GM12878 (cell line): ENCODE measurements at regions not wholly inside any gene's neighbourhood (a gene's known extent, or its start where the extent isn't known, plus 50 kb on each side); places are given as distances from the start of the nearest gene placed in this dataset.

Experiments used
- ATAC-seq: fragments of 200-7000 bp; cut with Tn5 transposase; 3 replicates; pipeline ENCODE4 v1.9.1; 2020; ENCODE audit warnings: mild to moderate bottlenecking, moderate library complexity
- BruUV-seq: library from RNA; stranded (reverse); fragments of 400-500 nt; replicated peaks from 2 replicates; lab custom pipeline; 2021; lab: Mats Ljungman, UMichigan
- CTCF ChIA-PET: fragments of 300-600 bp; sonication (Branson Sonifier 250); formaldehyde crosslinking; extraction: SDS; loops from one replicate; lab custom pipeline; 2021; ENCODE audit warnings: inconsistent platforms; lab: Yijun Ruan, JAX
- POLR2A ChIA-PET: fragments of 350-600 bp; formaldehyde crosslinking; extraction: SDS; loops from one replicate; lab custom pipeline; 2021; ENCODE audit warnings: inconsistent platforms; lab: Charles Lee
- RAD21 ChIA-PET: fragments of 300-600 bp; sonication (Branson Sonifier 250); formaldehyde crosslinking; loops from one replicate; lab custom pipeline; 2023; ENCODE audit warnings: antibody characterized with exemption; ENCODE audit not compliant: unreplicated experiment; lab: Charles Lee
- SMC1A ChIA-PET: fragments of 300-600 bp; sonication (Branson Sonifier 250); formaldehyde crosslinking; loops from one replicate; lab custom pipeline; 2023; ENCODE audit not compliant: unreplicated experiment, uncharacterized antibody; lab: Charles Lee
- DNase-seq: peaks from one replicate; pipeline ENCODE4 v3.0.0-alpha.2; 2011; ENCODE audit warnings: low read depth, low spot score
- FAIRE-seq: peaks from 3 replicates; lab custom pipeline; 2011; peaks lifted over from hg19 to GRCh38; lab: Jason Lieb, UNC
- H2AFZ ChIP-seq: 2 replicates; pipeline ENCODE4 v1.6.0; 2011; ENCODE audit warnings: low read depth, low read length, control low read depth; ENCODE audit not compliant: control insufficient read depth
- H3K27ac ChIP-seq: 2 replicates; pipeline ENCODE4 v1.5.1; 2011; ENCODE audit warnings: control low read depth; ENCODE audit not compliant: control insufficient read depth, insufficient read depth
- H3K27me3 ChIP-seq, 2 experiments: replicated peaks in 1 of 2; 2 replicates each; pipeline versions ENCODE4 v1.6.0 to v1.6.1; 2011; ENCODE audit warnings: low read length in 1 of 2; ENCODE audit not compliant: control insufficient read depth in 2 of 2, insufficient read depth in 2 of 2
- H3K36me3 ChIP-seq, 2 experiments: 2 replicates each; pipeline ENCODE4 v1.5.1; 2011; ENCODE audit warnings: low read length in 1 of 2; ENCODE audit not compliant: control insufficient read depth in 2 of 2, insufficient read depth in 2 of 2
- H3K4me1 ChIP-seq: 2 replicates; pipeline ENCODE4 v1.6.1; 2011; ENCODE audit warnings: mild to moderate bottlenecking, low read length, moderate library complexity, mixed read lengths; ENCODE audit not compliant: control insufficient read depth, insufficient read depth
- H3K4me2 ChIP-seq: 2 replicates; pipeline ENCODE4 v1.6.0; 2011; ENCODE audit warnings: control low read depth; ENCODE audit not compliant: control insufficient read depth, insufficient read depth
- H3K4me3 ChIP-seq: fragments of 200-600 bp; sonication (generic); 2 replicates; pipeline ENCODE4 v1.5.1; 2016
- H3K79me2 ChIP-seq: 2 replicates; pipeline ENCODE4 v1.6.0; 2011; ENCODE audit warnings: low read length; ENCODE audit not compliant: control insufficient read depth, insufficient read depth
- H3K9ac ChIP-seq: 2 replicates; pipeline ENCODE4 v1.8.0; 2011; ENCODE audit warnings: low read length, control low read depth, mixed read lengths; ENCODE audit not compliant: control insufficient read depth, insufficient read depth
- H3K9me3 ChIP-seq: replicated peaks from 3 replicates; pipeline ENCODE4 v1.5.1; 2011; ENCODE audit warnings: mild to moderate bottlenecking, low read length; ENCODE audit not compliant: control insufficient read depth, insufficient read depth
- H4K20me1 ChIP-seq: 2 replicates; pipeline ENCODE4 v1.6.0; 2011; ENCODE audit not compliant: control insufficient read depth, insufficient read depth
- BMI1 ChIP-seq: fragments of 450-650 bp; IDR thresholded peaks from 2 replicates; pipeline ENCODE4 v1.6.1; 2016; ENCODE audit warnings: mild to moderate bottlenecking, moderate library complexity, borderline replicate concordance
- CEBPB ChIP-seq, 2 experiments: fragments of 150-350 bp in 1 of 2; IDR thresholded peaks; 2 replicates each; pipeline ENCODE4 v1.6.1; 2012 to 2014; ENCODE audit warnings: low read depth in 2 of 2, low read length in 2 of 2, borderline replicate concordance in 1 of 2, inconsistent platforms in 1 of 2
- CHD1 ChIP-seq: IDR thresholded peaks from 2 replicates; pipeline ENCODE4 v1.6.1; 2012; ENCODE audit warnings: low read depth, low read length, improper control_type of control experiment
- CREM ChIP-seq: IDR thresholded peaks from 2 replicates; pipeline ENCODE4 v1.6.1; 2014; ENCODE audit warnings: antibody characterized with exemption, low read depth
- EP300 ChIP-seq, 2 experiments: fragments of 150-350 bp in 1 of 2; IDR thresholded peaks; 2 replicates each; pipeline ENCODE4 v1.6.1; 2011 to 2012; ENCODE audit warnings: low read depth in 2 of 2, low read length in 2 of 2, borderline replicate concordance in 1 of 2, improper control_type of control experiment in 1 of 2, inconsistent platforms in 1 of 2; ENCODE audit not compliant: control insufficient read depth in 1 of 2
- NBN ChIP-seq: fragments of 450-650 bp; IDR thresholded peaks from 2 replicates; pipeline ENCODE4 v1.6.1; 2016
- NRF1 ChIP-seq: conservative IDR thresholded peaks from 2 replicates; pipeline ENCODE4 v1.6.1; 2011; ENCODE audit warnings: mild to moderate bottlenecking, low read depth, low read length, improper control_type of control experiment
- POLR2A ChIP-seq: IDR thresholded peaks from 2 replicates; pipeline ENCODE4 v1.6.1; 2011; ENCODE audit warnings: low read depth, mild to moderate bottlenecking, low read length
- POLR2AphosphoS5 ChIP-seq: IDR thresholded peaks from 2 replicates; pipeline ENCODE4 v1.6.1; 2011; ENCODE audit warnings: mild to moderate bottlenecking, low read length, inconsistent platforms
- RCOR1 ChIP-seq: conservative IDR thresholded peaks from 2 replicates; pipeline ENCODE4 v1.6.1; 2012; ENCODE audit warnings: low read depth, low read length, improper control_type of control experiment
- TCF12 ChIP-seq: IDR thresholded peaks from 2 replicates; pipeline ENCODE4 v1.6.1; 2011; ENCODE audit warnings: low read depth, mild to moderate bottlenecking, low read length
- ZNF217 ChIP-seq: fragments of 450-650 bp; IDR thresholded peaks from 2 replicates; pipeline ENCODE4 v1.6.1; 2017; ENCODE audit warnings: antibody characterized with exemption, mild to moderate bottlenecking
- ZNF274 ChIP-seq: IDR thresholded peaks from one replicate; pipeline ENCODE4 v1.8.0; 2011; ENCODE audit not compliant: insufficient read length, insufficient read depth
- WGBS: methylation state at CpG from one replicate; pipeline ENCODE4 v1.1.6; 2016; ENCODE audit warnings: low lambda C conversion rate; ENCODE audit not compliant: insufficient replicate concordance, insufficient coverage; ENCODE audit errors: missing lambda C conversion rate; 5-methylcytosine and 5-hydroxymethylcytosine counted together
- in situ Hi-C: fragments of 300-500 bp; cut with MboI; formaldehyde crosslinking; loops from 9 replicates; pipeline ENCODE4 v1.14.3; 2018; ENCODE audit warnings: mixed read lengths
- intact Hi-C: fragments of 100-400 bp; cut with micrococcal nuclease; formaldehyde crosslinking; loops from one replicate; pipeline ENCODE4 v1.14.2; 2022; ENCODE audit not compliant: unreplicated experiment
- TF ChIP-seq, protein P1 (sequence below): IDR thresholded peaks from 2 replicates; pipeline ENCODE4 v1.6.1; 2012; ENCODE audit warnings: low read depth, low read length, improper control_type of control experiment

DNA sequence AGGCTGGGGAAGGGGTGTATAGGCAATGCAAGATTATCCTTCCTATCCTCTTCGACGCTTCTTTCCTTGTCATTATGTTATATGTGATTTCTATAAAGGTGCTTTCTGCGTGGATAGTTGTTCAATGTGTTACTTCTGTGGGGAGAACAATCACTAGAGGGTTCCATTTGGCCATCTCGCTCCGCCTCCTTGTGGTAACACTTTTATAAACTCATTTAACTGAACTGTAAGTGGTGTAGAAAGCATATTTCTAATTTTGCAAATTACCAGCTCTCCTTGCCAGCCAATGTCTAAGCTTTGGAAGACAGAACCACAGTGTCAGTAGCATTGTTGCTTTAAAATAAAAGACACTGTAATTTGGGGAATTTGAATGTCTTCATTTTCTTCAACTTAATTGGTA is 1093.7 kb upstream of the MIR17HG start:
- no peaks in the 10 kb centered on the region for H4K20me1 ChIP-seq
- no peak for DNase-seq
- in situ Hi-C loops: no loop called here
- H3K27ac ChIP-seq: no peak overlapping the region
- ChIA-PET CTCF (no interaction called here), RAD21 (no interaction called here), SMC1A (no interaction called here), POLR2A (no interaction called here)
- H3K4me2 ChIP-seq: no peak overlapping the region
- H3K27me3 ChIP-seq: no peaks in the 10 kb centered on the region
- no peak overlapping the region for H3K9ac ChIP-seq
- TF ChIP-seq, protein P1, sequence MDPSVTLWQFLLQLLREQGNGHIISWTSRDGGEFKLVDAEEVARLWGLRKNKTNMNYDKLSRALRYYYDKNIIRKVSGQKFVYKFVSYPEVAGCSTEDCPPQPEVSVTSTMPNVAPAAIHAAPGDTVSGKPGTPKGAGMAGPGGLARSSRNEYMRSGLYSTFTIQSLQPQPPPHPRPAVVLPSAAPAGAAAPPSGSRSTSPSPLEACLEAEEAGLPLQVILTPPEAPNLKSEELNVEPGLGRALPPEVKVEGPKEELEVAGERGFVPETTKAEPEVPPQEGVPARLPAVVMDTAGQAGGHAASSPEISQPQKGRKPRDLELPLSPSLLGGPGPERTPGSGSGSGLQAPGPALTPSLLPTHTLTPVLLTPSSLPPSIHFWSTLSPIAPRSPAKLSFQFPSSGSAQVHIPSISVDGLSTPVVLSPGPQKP: no peak
- TF ChIP-seq TCF12 (no peak), POLR2A (no peak), CHD1 (no peak), RCOR1 (no peak), CREM (no peak)
- no TSS peak for BruUV-seq
- no peak overlapping the region for H2AFZ ChIP-seq
- no peaks in the 10 kb centered on the region for H3K36me3 ChIP-seq
- H3K4me3 ChIP-seq: no peak overlapping the region
- no peak for ATAC-seq
- no peaks in the 10 kb centered on the region for H3K4me1 ChIP-seq
- no peaks in the 10 kb centered on the region for H3K79me2 ChIP-seq
- intact Hi-C loops: no loop called here
- H3K9me3 ChIP-seq: no peaks in the 10 kb centered on the region
- no peak for FAIRE-seq
- WGBS: 5% methylated on average over 5 of the region's 5 CpGs

DNA sequence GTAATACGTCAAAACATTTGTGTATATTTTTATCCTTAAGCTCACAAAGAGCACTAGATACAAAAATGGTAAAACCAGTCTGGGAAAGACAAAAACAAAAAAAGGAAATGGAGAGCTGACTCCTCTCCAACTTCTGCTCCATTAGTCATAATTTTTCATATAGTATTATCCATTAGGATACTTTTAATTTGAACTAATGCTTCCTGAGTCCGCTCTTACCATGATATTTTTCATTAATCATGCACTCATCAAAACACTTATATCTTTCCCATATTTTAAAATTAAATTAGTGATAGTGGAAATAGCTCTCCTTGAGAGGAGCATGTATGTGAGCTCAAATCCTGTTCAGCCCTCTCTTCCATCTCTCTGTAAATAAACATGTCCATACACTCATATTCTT is 1093.0 kb upstream of the MIR17HG start:
- BruUV-seq: no TSS peak
- intact Hi-C loops (no loop called here), in situ Hi-C loops (no loop called here)
- Histone ChIP-seq H2AFZ (no peak overlapping the region), H3K27ac (no peak overlapping the region), H4K20me1 (no peaks in the 10 kb centered on the region), H3K4me1 (no peaks in the 10 kb centered on the region), H3K4me3 (no peak overlapping the region), H3K36me3 (no peaks in the 10 kb centered on the region), H3K9me3 (no peaks in the 10 kb centered on the region), H3K9ac (no peak overlapping the region), H3K27me3 (no peaks in the 10 kb centered on the region), H3K4me2 (no peak overlapping the region), H3K79me2 (no peaks in the 10 kb centered on the region)
- DNase-seq (no peak), ATAC-seq (no peak), FAIRE-seq (no peak)
- 4% methylated on average over 2 of the region's 2 CpGs for WGBS
- ChIA-PET CTCF (no interaction called here), POLR2A (no interaction called here), SMC1A (no interaction called here), RAD21 (no interaction called here)
- no peak for TF ChIP-seq ZNF217
- no peak for TF ChIP-seq CEBPB (IDR thresholded peaks at IDR 0.05; ENCODE audit: borderline replicate concordance in 1 of 2, low read depth in 2 of 2, low read length in 2 of 2)
- TF ChIP-seq NRF1: no peak
- TF ChIP-seq BMI1: no peak
- TF ChIP-seq POLR2AphosphoS5: no peak
- TF ChIP-seq NBN: no peak
- TF ChIP-seq ZNF274: no peak
- TF ChIP-seq EP300 (IDR thresholded peaks at IDR 0.05; ENCODE audit: borderline replicate concordance in 1 of 2, control insufficient read depth in 1 of 2, low read depth in 2 of 2, low read length in 2 of 2): no peak
